Stomach (tissue), 8 donors: ENCODE measurements at regions not wholly inside any gene's neighbourhood (a gene's known extent, or its start where the extent isn't known, plus 50 kb on each side); places are given as distances from the start of the nearest gene placed in this dataset.

ENCODE experiments used
- DNase-seq, 2 donors: peaks; one replicate each; pipeline versions ENCODE4 v3.0.0 to v3.0.0-alpha.2; 2013 to 2019
- H3K27ac ChIP-seq, 5 donors: fragments of 200-600 bp in 4 of 5; sonication (generic) in 4 of 5; one replicate each; pipeline ENCODE4 v1.5.1; 2013 to 2019; ENCODE audit warnings: mild to moderate bottlenecking in 1 of 5, moderate library complexity in 1 of 5
- H3K27me3 ChIP-seq, 3 donors: fragments of 200-600 bp; sonication (generic); one replicate each; pipeline ENCODE4 v1.5.1; 2017 to 2019; ENCODE audit warnings: mixed run types in 1 of 3
- H3K36me3 ChIP-seq, 4 donors: fragments of 200-600 bp; sonication (generic); 1 replicate in 3 of 4; 2 replicates in 1 of 4; pipeline ENCODE4 v1.5.1; 2016 to 2019
- H3K4me1 ChIP-seq, 4 donors: fragments of 200-600 bp; sonication (generic); one replicate each; pipeline ENCODE4 v1.5.1; 2016 to 2019
- H3K4me3 ChIP-seq, 4 donors: fragments of 200-600 bp; sonication (generic) in 3 of 4; one replicate each; pipeline ENCODE4 v1.5.1; 2016 to 2019; ENCODE audit warnings: mild to moderate bottlenecking in 1 of 4
- H3K9me3 ChIP-seq, 4 donors: fragments of 200-600 bp; sonication (generic); one replicate each; pipeline ENCODE4 v1.5.1; 2016 to 2019
- CTCF ChIP-seq, 7 experiments: fragments of 450-650 bp in 4 of 7; fragments of 200-600 bp in 3 of 7; sonication (generic) in 3 of 7; IDR thresholded peaks; one replicate each; pipeline ENCODE4 v1.5.1; 2016 to 2019; ENCODE audit warnings: antibody characterized with exemption in 7 of 7, control low read depth in 2 of 7, mild to moderate bottlenecking in 1 of 7
- EP300 ChIP-seq: sonication (generic); formaldehyde crosslinking; IDR thresholded peaks from one replicate; pipeline ENCODE4 v1.6.1; 2017; ENCODE audit warnings: antibody characterized with exemption
- POLR2A ChIP-seq, 4 donors: fragments of 450-650 bp; IDR thresholded peaks; one replicate each; pipeline ENCODE4 v1.6.1; 2016; ENCODE audit warnings: antibody characterized with exemption in 4 of 4, control low read depth in 2 of 4, mild to moderate bottlenecking in 1 of 4, moderate library complexity in 1 of 4
- POLR2AphosphoS5 ChIP-seq, 3 donors: sonication (generic); formaldehyde crosslinking; IDR thresholded peaks; one replicate each; pipeline ENCODE4 v1.6.1; 2016; ENCODE audit warnings: antibody characterized with exemption in 3 of 3
- WGBS, 5 donors: extraction: QIAGEN DNeasy Blood & Tissue Kit in 3 of 5; methylation state at CpG; one replicate each; pipeline versions ENCODE4 v1.1.5 to v1.1.7; 2013 to 2018; 5-methylcytosine and 5-hydroxymethylcytosine counted together
- intact Hi-C: fragments of 100-400 bp; cut with DNase I; formaldehyde crosslinking; loops from one replicate; pipeline ENCODE4 v1.15.1; 2023; ENCODE audit warnings: low total_unique reads
- donor health status: healthy with polysubstance abuse.
- donor health status: Bipolar disorder and iron deficiency.
- donor health status: healthy.

GRCh38 chr4:159002950-159003349 is 99.9 kb upstream of the RAPGEF2 start:
- Histone ChIP-seq H3K9me3 (no peaks in the 10 kb centered on the region), H3K27ac (no peak overlapping the region)

GRCh38 chr4:159003420-159004253 is 99.2 kb upstream of the RAPGEF2 start:
- 66 to 78% (median 69%) methylated on average over 7 of the region's 7 CpGs for WGBS, 5 donors
- Histone ChIP-seq H3K4me1 (no peaks in the 10 kb centered on the region), H3K27me3 (no peaks in the 10 kb centered on the region), H3K4me3 (no peak overlapping the region), H3K27ac (no peak overlapping the region), H3K9me3 (no peaks in the 10 kb centered on the region), H3K36me3 (no peaks in the 10 kb centered on the region)
- no peak for DNase-seq
- TF ChIP-seq POLR2AphosphoS5 (IDR thresholded peaks at IDR 0.05) (no peak), POLR2A (IDR thresholded peaks at IDR 0.05) (no peak), EP300 (no peak), CTCF (IDR thresholded peaks at IDR 0.05) (no peak)
- intact Hi-C loops: no loop called here

More at GRCh38 chr4:159002950-159003349, 99.9 kb upstream of the RAPGEF2 start:
- Histone ChIP-seq H3K27me3 (no peaks in the 10 kb centered on the region), H3K4me3 (no peak overlapping the region), H3K36me3 (no peaks in the 10 kb centered on the region), H3K4me1 (no peaks in the 10 kb centered on the region)
- TF ChIP-seq POLR2AphosphoS5 (IDR thresholded peaks at IDR 0.05) (no peak), POLR2A (IDR thresholded peaks at IDR 0.05) (no peak), EP300 (no peak), CTCF (IDR thresholded peaks at IDR 0.05) (no peak)
- intact Hi-C loops: no loop called here
- WGBS, 5 donors: 54 to 73% (median 68%) methylated on average over 3 of the region's 3 CpGs
- no peak for DNase-seq

GRCh38 chr4:159006202-159006601 is 96.7 kb upstream of the RAPGEF2 start:
- no peaks in the 10 kb centered on the region for H3K36me3 ChIP-seq
- intact Hi-C loops: no loop called here
- WGBS, 5 donors: 70 to 92% (median 86%) methylated on average over 3 of the region's 3 CpGs
- no peaks in the 10 kb centered on the region for H3K27me3 ChIP-seq
- no peak overlapping the region for H3K4me3 ChIP-seq
- TF ChIP-seq POLR2AphosphoS5 (IDR thresholded peaks at IDR 0.05) (no peak), POLR2A (IDR thresholded peaks at IDR 0.05) (no peak), EP300 (no peak), CTCF (IDR thresholded peaks at IDR 0.05) (no peak)
- peak in 1 of 2 donors; percentile 30 for DNase-seq
- peaks cover 0 to 15% (median 10%) of the 10 kb centered on the region in 4 donors for H3K4me1 ChIP-seq
- no peaks in the 10 kb centered on the region for H3K9me3 ChIP-seq
- H3K27ac ChIP-seq: no peak overlapping the region

- Histone ChIP-seq H3K4me1 (peaks cover 0 to 19% (median 11%) of the 10 kb centered on the region in 4 donors), H3K4me3 (no peak overlapping the region), H3K36me3 (no peaks in the 10 kb centered on the region), H3K27ac (no peak overlapping the region), H3K27me3 (no peaks in the 10 kb centered on the region), H3K9me3 (no peaks in the 10 kb centered on the region)
- 35 to 88% (median 51%) methylated on average over 1 of the region's 1 CpG for WGBS, 5 donors
- DNase-seq: no peak
- TF ChIP-seq POLR2A (IDR thresholded peaks at IDR 0.05) (no peak), CTCF (IDR thresholded peaks at IDR 0.05) (no peak), POLR2AphosphoS5 (IDR thresholded peaks at IDR 0.05) (no peak), EP300 (no peak)
- intact Hi-C loops: no loop called here
Observed at GRCh38 chr4:159008671-159009070, 94.2 kb upstream of the RAPGEF2 start.
